GM19463 (cell line): ENCODE measurements at regions not wholly inside any gene's neighbourhood (a gene's known extent, or its start where the extent isn't known, plus 50 kb on each side); places are given as distances from the start of the nearest gene placed in this dataset.

ENCODE experiments used
- ATAC-seq: cut with Tn5 transposase; IDR thresholded peaks from one replicate; pipeline ENCODE4 v1.9.1; 2021; ENCODE audit warnings: mild to moderate bottlenecking, moderate library complexity; ENCODE audit not compliant: unreplicated experiment

- ATAC-seq = no peak
Observed at GRCh38 chr19:31553112-31553845, 204.0 kb upstream of the TSHZ3 start.

GRCh38 chr19:31553846-31554215, 204.6 kb upstream of the TSHZ3 start:
- ATAC-seq = no peak

- ATAC-seq = no peak
Observed at GRCh38 chr19:31554360-31554759, 205.1 kb upstream of the TSHZ3 start.

GRCh38 chr19:31555634-31556215, 206.5 kb upstream of the TSHZ3 start:
- ATAC-seq = no peak

- no peak for ATAC-seq
Observed at GRCh38 chr19:31559494-31559893, 210.3 kb upstream of the TSHZ3 start.

- ATAC-seq = no peak
Observed at GRCh38 chr19:31560086-31561060, 211.1 kb upstream of the TSHZ3 start.

- ATAC-seq = no peak
Observed at GRCh38 chr19:31562966-31563612, 213.9 kb upstream of the TSHZ3 start.

GRCh38 chr19:31567776-31568175, 218.5 kb upstream of the TSHZ3 start:
- no peak for ATAC-seq

GRCh38 chr19:31568724-31569123, 219.5 kb upstream of the TSHZ3 start:
- no peak for ATAC-seq

- ATAC-seq = no peak
Observed at GRCh38 chr19:31570718-31571117, 221.5 kb upstream of the TSHZ3 start.

GRCh38 chr19:31572102-31572975, 223.1 kb upstream of the TSHZ3 start:
- ATAC-seq = no peak

- no peak for ATAC-seq
Observed at GRCh38 chr19:31572976-31573298, 223.7 kb upstream of the TSHZ3 start.

- ATAC-seq = no peak
Observed at GRCh38 chr19:31574251-31574973, 225.2 kb upstream of the TSHZ3 start.

GRCh38 chr19:31575846-31576335, 226.7 kb upstream of the TSHZ3 start:
- no peak for ATAC-seq

- ATAC-seq = no peak
Observed at GRCh38 chr19:31578326-31578725, 229.1 kb upstream of the TSHZ3 start.

GRCh38 chr19:31583148-31583547, 233.9 kb upstream of the TSHZ3 start:
- ATAC-seq = no peak

- no peak for ATAC-seq
Observed at GRCh38 chr19:31586282-31586681, 237.0 kb upstream of the TSHZ3 start.

- ATAC-seq = no peak
Observed at GRCh38 chr19:31589109-31589508, 239.9 kb upstream of the TSHZ3 start.

GRCh38 chr19:31591258-31591657, 242.0 kb upstream of the TSHZ3 start:
- ATAC-seq = no peak

GRCh38 chr19:31592456-31592855, 243.2 kb upstream of the TSHZ3 start:
- ATAC-seq = no peak
